ENCODE measurements at regions not wholly inside any gene's neighbourhood (a gene's known extent, or its start where the extent isn't known, plus 50 kb on each side); places are given as distances from the start of the nearest gene placed in this dataset.
"Not testable (repeated sequence)": the region's sequence is repeated elsewhere in the genome, so short reads cannot be mapped to it uniquely, and the experiment has no call there.

DNA sequence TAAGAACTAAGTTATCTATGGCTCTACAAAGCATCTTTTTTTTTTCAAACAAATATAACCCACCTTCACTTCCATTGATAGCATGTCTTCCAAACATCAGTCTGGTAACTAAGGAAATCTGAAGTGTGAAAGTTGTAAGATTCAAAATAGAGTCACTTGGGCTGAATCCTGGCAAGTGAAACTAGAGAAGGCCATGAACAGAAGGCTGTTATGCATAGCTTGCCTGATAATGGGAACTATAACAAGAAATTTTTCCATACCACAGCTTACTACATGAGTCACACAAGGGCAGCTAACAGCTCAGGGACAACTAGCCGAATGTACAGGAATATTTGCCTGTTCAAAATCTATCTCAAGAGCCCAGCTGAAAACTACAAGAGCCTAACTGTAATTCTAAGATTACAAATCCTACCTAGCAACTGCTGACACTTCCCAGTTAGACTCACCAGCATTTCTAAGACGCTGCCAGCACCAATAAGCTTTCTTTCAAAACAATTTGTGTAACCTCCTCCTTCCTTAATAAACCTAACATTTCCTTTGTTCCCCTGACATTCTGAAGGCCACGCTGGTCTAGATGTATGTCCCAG, 1066.5 kb downstream of the PLOD2 start:
- TF ChIP-seq EZH2 (IDR thresholded peaks at IDR 0.05; ENCODE audit: borderline replicate concordance, low read length), result no peak
- TF ChIP-seq, protein P1, sequence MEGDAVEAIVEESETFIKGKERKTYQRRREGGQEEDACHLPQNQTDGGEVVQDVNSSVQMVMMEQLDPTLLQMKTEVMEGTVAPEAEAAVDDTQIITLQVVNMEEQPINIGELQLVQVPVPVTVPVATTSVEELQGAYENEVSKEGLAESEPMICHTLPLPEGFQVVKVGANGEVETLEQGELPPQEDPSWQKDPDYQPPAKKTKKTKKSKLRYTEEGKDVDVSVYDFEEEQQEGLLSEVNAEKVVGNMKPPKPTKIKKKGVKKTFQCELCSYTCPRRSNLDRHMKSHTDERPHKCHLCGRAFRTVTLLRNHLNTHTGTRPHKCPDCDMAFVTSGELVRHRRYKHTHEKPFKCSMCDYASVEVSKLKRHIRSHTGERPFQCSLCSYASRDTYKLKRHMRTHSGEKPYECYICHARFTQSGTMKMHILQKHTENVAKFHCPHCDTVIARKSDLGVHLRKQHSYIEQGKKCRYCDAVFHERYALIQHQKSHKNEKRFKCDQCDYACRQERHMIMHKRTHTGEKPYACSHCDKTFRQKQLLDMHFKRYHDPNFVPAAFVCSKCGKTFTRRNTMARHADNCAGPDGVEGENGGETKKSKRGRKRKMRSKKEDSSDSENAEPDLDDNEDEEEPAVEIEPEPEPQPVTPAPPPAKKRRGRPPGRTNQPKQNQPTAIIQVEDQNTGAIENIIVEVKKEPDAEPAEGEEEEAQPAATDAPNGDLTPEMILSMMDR (IDR thresholded peaks at IDR 0.05; ENCODE audit: low read length), result no peak
- Histone ChIP-seq H3K27ac (ENCODE audit: low read depth, low read length, poor library complexity, severe bottlenecking) (no peak overlapping the region), H3K9me2 (ENCODE audit: low read depth, low read length) (no peaks in the 10 kb centered on the region), H2AFZ (ENCODE audit: low read length) (no peak overlapping the region), H3K4me1 (ENCODE audit: insufficient read depth, low read length, severe bottlenecking) (no peaks in the 10 kb centered on the region), H4K20me1 (ENCODE audit: insufficient read depth, low read length) (no peaks in the 10 kb centered on the region), H3K79me2 (ENCODE audit: insufficient read depth, low read length) (no peaks in the 10 kb centered on the region), H3F3A (ENCODE audit: insufficient read depth, low read length) (no peaks in the 10 kb centered on the region), H3K9ac (ENCODE audit: low read length) (no peak overlapping the region), H3K9me3 (ENCODE audit: low read length) (no peaks in the 10 kb centered on the region), H3K4me2 (ENCODE audit: low read length) (no peak overlapping the region), H3K27me3 (ENCODE audit: insufficient read depth, low read length) (no peaks in the 10 kb centered on the region), H3K4me3 (ENCODE audit: low read depth, low read length, poor library complexity, severe bottlenecking) (no peak overlapping the region), H3K36me3 (ENCODE audit: insufficient read depth, low read length) (no peaks in the 10 kb centered on the region)

DNA sequence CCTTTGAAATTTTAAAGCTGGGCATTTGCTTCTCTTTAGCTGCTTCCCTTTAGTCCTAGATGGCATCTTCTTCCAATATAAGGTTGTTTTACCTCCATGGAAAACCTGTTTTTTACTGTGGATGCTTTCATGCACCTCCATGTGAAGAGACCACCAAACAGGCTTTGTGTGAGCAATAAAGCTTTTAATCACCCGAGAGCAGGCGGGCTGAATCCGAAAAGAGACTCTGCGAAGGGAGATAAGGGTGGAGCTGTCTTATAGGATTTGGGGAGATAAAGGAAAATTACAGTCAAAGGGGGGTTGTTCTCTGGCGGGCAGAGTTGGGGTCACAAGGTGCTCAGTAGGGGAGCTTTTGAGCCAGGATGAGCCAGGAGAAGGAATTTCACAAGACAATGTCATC, 1049.8 kb downstream of the PLOD2 start:
- not testable (repeated sequence) for H3K4me1 ChIP-seq (ENCODE audit: insufficient read depth, low read length, severe bottlenecking); H3K27ac ChIP-seq (ENCODE audit: low read depth, low read length, poor library complexity, severe bottlenecking); H3K36me3 ChIP-seq (ENCODE audit: insufficient read depth, low read length); H3K4me2 ChIP-seq (ENCODE audit: low read length); H3K27me3 ChIP-seq (ENCODE audit: insufficient read depth, low read length); H2AFZ ChIP-seq (ENCODE audit: low read length); H3F3A ChIP-seq (ENCODE audit: insufficient read depth, low read length); H3K4me3 ChIP-seq (ENCODE audit: low read depth, low read length, poor library complexity, severe bottlenecking); H3K79me2 ChIP-seq (ENCODE audit: insufficient read depth, low read length); H3K9ac ChIP-seq (ENCODE audit: low read length); H4K20me1 ChIP-seq (ENCODE audit: insufficient read depth, low read length); H3K9me2 ChIP-seq (ENCODE audit: low read depth, low read length); H3K9me3 ChIP-seq (ENCODE audit: low read length)

DNA sequence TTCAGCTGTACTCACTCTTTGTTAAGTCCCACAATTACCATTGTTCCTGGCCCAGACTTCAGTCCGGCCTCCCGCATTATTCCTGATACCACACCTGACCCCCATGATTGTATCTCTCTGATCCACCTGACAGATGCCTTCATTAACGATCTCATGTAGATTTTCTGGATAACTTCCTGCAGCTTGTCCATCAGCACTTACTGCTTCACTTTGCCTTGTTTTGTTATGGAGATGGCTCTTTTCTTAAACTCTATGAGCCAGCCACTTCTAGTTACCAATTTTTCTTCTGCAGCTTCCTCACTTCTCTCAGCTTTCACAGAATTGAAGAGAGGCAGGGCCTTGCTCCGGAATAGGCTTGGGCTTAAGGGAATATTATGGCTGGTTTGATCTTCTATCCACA, 1044.2 kb downstream of the PLOD2 start:
- no peaks in the 10 kb centered on the region for H3K79me2 ChIP-seq (ENCODE audit: insufficient read depth, low read length)
- no peak overlapping the region for H2AFZ ChIP-seq (ENCODE audit: low read length)
- no peak overlapping the region for H3K27ac ChIP-seq (ENCODE audit: low read depth, low read length, poor library complexity, severe bottlenecking)
- H3K9me2 ChIP-seq (ENCODE audit: low read depth, low read length), result no peaks in the 10 kb centered on the region
- no peaks in the 10 kb centered on the region for H3K9me3 ChIP-seq (ENCODE audit: low read length)
- no peaks in the 10 kb centered on the region for H3K27me3 ChIP-seq (ENCODE audit: insufficient read depth, low read length)
- no peak overlapping the region for H3K4me3 ChIP-seq (ENCODE audit: low read depth, low read length, poor library complexity, severe bottlenecking)
- no peaks in the 10 kb centered on the region for H3K36me3 ChIP-seq (ENCODE audit: insufficient read depth, low read length)
- H3K4me2 ChIP-seq (ENCODE audit: low read length), result no peak overlapping the region
- no peaks in the 10 kb centered on the region for H4K20me1 ChIP-seq (ENCODE audit: insufficient read depth, low read length)
- TF ChIP-seq, protein P1 (IDR thresholded peaks at IDR 0.05; ENCODE audit: low read length), result no peak
- no peak for TF ChIP-seq EZH2 (IDR thresholded peaks at IDR 0.05; ENCODE audit: borderline replicate concordance, low read length)
- H3K4me1 ChIP-seq (ENCODE audit: insufficient read depth, low read length, severe bottlenecking), result no peaks in the 10 kb centered on the region
- H3F3A ChIP-seq (ENCODE audit: insufficient read depth, low read length), result no peaks in the 10 kb centered on the region
- H3K9ac ChIP-seq (ENCODE audit: low read length), result no peak overlapping the region

DNA sequence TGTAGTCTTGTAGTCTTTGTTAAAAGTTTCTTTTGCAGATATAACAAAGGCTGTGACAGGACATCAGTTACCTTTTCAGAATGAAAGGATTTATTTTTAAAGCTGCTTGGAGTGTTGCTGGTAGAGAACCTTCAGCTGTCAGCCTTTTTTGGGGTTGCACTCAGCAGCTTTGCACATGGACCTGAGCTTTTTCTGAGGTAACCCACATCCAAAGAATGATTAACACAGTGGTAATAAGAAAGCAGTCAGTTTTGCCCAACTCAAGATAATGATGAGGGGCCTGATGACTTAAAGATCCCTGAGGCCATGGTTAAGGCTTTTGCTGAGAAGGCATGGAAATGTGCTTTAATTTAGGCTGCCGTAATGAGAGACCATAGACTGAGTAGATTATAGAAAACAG, 1042.7 kb downstream of the PLOD2 start:
- no peaks in the 10 kb centered on the region for H3K9me3 ChIP-seq (ENCODE audit: low read length)
- H3K4me2 ChIP-seq (ENCODE audit: low read length), result no peak overlapping the region
- H3K9me2 ChIP-seq (ENCODE audit: low read depth, low read length), result no peaks in the 10 kb centered on the region
- no peaks in the 10 kb centered on the region for H3K27me3 ChIP-seq (ENCODE audit: insufficient read depth, low read length)
- no peaks in the 10 kb centered on the region for H3K4me1 ChIP-seq (ENCODE audit: insufficient read depth, low read length, severe bottlenecking)
- H3K36me3 ChIP-seq (ENCODE audit: insufficient read depth, low read length), result no peaks in the 10 kb centered on the region
- no peaks in the 10 kb centered on the region for H4K20me1 ChIP-seq (ENCODE audit: insufficient read depth, low read length)
- H3K9ac ChIP-seq (ENCODE audit: low read length), result no peak overlapping the region
- H3F3A ChIP-seq (ENCODE audit: insufficient read depth, low read length), result no peaks in the 10 kb centered on the region
- no peak overlapping the region for H3K27ac ChIP-seq (ENCODE audit: low read depth, low read length, poor library complexity, severe bottlenecking)
- TF ChIP-seq, protein P1 (IDR thresholded peaks at IDR 0.05; ENCODE audit: low read length), result no peak
- TF ChIP-seq EZH2 (IDR thresholded peaks at IDR 0.05; ENCODE audit: borderline replicate concordance, low read length), result no peak
- H3K4me3 ChIP-seq (ENCODE audit: low read depth, low read length, poor library complexity, severe bottlenecking), result no peak overlapping the region
- H3K79me2 ChIP-seq (ENCODE audit: insufficient read depth, low read length), result no peaks in the 10 kb centered on the region
- H2AFZ ChIP-seq (ENCODE audit: low read length), result no peak overlapping the region
